ENCODE measurements at regions not wholly inside any gene's neighbourhood (a gene's known extent, or its start where the extent isn't known, plus 50 kb on each side); places are given as distances from the start of the nearest gene placed in this dataset.

DNA sequence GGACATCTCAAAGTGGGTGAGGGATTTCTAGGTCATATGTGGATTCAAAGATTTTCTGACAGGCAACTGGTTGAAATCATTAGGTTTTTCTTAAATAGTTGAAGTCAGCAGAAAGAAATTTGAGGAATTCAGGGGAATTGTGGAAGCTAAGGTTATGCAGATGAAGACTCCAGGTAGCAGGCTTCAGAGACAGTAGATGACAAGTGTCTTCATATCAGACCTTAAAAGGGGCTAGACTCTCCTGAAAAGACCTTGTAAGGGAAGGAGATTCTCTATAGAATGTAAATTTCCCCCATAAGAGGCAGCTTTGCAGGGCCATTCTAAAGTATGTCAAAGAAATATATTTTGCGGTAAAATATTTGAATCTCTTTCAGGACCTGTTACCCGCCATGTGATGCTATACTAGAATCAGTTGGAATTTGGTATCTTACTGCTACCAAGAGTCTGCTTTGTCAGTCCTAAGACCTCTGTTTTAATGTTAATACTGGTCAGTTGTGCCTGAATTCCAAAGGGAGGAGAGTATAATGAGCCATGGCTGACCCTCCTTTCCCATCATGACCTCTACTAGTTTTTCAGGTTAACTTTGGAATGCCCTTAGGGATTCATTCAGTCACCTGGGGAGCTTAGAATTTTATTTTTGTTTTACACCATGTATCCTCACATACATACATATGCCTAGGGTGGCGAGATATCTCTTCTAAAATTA is 1115.5 kb upstream of the SLC10A2 start:
- no peak for DNase-seq (ENCODE audit: low read depth in 2 of 2)
- H3K4me3 ChIP-seq (replicated peaks in 1 of 2; ENCODE audit: low read depth in 2 of 2, low read length in 2 of 2) = no peak overlapping the region
- TF ChIP-seq, protein P1, sequence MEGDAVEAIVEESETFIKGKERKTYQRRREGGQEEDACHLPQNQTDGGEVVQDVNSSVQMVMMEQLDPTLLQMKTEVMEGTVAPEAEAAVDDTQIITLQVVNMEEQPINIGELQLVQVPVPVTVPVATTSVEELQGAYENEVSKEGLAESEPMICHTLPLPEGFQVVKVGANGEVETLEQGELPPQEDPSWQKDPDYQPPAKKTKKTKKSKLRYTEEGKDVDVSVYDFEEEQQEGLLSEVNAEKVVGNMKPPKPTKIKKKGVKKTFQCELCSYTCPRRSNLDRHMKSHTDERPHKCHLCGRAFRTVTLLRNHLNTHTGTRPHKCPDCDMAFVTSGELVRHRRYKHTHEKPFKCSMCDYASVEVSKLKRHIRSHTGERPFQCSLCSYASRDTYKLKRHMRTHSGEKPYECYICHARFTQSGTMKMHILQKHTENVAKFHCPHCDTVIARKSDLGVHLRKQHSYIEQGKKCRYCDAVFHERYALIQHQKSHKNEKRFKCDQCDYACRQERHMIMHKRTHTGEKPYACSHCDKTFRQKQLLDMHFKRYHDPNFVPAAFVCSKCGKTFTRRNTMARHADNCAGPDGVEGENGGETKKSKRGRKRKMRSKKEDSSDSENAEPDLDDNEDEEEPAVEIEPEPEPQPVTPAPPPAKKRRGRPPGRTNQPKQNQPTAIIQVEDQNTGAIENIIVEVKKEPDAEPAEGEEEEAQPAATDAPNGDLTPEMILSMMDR (IDR thresholded peaks at IDR 0.05; ENCODE audit: low read depth, low read length) = no peak

DNA sequence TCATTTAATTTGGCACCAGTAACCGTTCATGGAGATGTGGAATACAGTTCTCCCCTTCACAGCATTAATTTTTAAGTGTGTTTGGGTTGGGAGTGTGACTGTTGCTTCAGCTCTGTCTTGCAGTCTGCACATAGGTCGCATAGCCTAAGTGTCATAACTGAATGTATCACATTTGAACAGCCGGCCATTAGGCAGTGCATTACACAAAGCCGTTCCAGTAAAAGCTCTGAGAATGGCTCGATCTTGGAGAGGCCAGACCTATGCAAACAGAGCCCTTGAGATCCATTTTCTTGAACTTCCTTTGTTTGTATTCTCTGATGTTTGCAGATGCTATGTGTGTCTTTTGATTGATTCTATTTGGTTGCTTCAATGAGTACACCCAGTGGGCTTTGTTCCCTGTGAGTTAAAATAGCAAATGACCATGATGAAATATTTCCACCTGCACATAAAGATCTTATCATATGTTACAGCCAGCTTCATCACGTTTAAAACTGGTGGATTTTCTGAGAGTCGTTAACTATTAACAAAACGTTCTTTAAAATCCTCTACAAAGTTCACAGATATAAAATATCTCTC is 1104.9 kb upstream of the SLC10A2 start:
- H3K4me3 ChIP-seq (replicated peaks in 1 of 2; ENCODE audit: low read depth in 2 of 2, low read length in 2 of 2) = no peak overlapping the region
- TF ChIP-seq, protein P1 (IDR thresholded peaks at IDR 0.05; ENCODE audit: low read depth, low read length) = no peak
- no peak for DNase-seq (ENCODE audit: low read depth in 2 of 2)

DNA sequence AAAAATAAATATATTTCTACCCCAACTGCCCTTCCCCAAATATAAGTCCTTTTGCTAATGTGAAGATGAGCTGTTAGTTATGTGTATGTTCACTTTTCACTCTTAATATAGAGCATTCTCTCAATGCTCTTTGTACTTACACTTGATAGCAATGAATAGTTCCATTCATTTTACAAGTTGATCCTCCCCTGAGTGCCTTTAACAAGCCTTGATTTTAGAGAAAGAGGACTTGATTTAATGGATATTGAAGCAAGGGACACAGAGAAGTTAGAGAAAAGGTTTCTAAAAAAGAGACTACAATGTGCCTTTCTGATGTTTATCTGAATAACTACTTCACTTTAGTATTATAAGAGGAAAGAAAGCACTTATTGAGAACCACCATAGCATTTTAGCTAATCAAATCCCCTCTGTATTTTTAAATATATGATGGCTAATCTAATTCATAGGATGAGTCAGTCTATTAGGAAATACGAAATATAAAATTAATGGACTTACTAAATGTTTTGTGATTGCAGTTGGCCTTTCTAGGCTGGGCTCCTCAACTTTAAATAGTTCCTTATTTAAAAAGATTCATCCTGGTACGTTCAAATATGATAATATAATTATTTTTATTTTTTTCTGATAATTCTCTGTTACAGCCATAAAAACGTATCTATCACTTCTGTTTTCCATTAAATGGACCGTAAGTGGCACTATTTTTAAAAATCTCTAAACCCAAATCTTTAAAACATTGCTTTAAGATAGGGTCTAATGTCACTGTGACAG is 1097.8 kb upstream of the SLC10A2 start:
- no peak overlapping the region for H3K4me3 ChIP-seq (replicated peaks in 1 of 2; ENCODE audit: low read depth in 2 of 2, low read length in 2 of 2)
- no peak for DNase-seq (ENCODE audit: low read depth in 2 of 2)
- TF ChIP-seq, protein P1 (IDR thresholded peaks at IDR 0.05; ENCODE audit: low read depth, low read length) = no peak

- DNase-seq (ENCODE audit: low read depth in 2 of 2) = no peak
- H3K4me3 ChIP-seq (replicated peaks in 1 of 2; ENCODE audit: low read depth in 2 of 2, low read length in 2 of 2) = no peak overlapping the region
- TF ChIP-seq, protein P1 (IDR thresholded peaks at IDR 0.05; ENCODE audit: low read depth, low read length) = no peak
These were observed 1094.3 kb upstream of the SLC10A2 start for GRCh38 chr13:104160536-104160935.

DNA sequence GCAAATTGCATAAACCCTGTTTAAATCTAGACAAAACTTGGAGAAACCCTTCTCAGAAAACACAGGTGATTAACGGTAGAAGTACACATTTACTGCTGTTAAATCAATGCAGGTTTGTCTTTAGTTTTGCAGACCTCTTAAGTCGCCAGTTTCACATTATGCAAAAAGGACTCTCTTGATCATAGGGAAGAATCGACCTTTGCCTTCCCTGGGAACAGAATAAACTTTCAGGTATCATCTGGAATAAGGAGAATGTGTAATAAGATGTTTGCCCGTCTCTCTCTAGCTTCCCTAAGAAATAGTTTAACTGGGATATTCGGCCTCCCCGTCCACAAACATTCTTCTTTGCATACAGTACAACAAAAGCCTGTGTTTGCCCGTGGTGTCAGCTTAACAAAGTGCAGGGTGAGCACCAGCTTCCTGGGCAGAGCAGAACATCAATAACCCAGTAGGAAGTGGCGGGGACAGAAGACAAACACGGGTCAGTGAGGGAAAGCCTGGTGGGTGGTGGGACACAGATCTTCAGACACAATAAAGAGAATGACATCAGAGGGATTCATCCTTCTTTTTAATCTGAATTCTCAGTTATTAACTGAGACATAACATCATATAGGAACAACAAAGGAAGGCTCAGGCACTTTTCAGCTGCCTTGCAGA is 1077.7 kb upstream of the SLC10A2 start:
- DNase-seq (ENCODE audit: low read depth in 2 of 2) = no peak
- TF ChIP-seq, protein P1 (IDR thresholded peaks at IDR 0.05; ENCODE audit: low read depth, low read length) = no peak
- H3K4me3 ChIP-seq (replicated peaks in 1 of 2; ENCODE audit: low read depth in 2 of 2, low read length in 2 of 2) = no peak overlapping the region

DNA sequence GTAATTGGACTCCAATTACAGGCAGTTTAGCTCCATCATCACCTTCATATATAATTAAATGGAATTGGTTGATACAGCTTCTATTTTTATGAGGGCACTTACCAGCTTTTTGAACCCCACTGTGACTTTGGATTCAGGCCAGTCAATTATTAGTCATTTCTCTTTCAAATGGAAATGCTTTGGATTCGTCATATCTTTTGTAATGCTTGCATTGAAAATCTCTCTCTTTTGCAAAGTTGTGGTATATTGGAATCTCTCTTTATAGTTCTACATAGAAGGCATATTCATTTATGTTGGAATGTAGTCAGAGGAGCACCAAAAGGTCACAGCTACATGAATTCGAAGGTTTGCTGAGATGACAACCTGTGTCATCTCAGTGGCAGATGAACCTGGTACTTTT is 1074.3 kb upstream of the SLC10A2 start:
- TF ChIP-seq, protein P1 (IDR thresholded peaks at IDR 0.05; ENCODE audit: low read depth, low read length) = no peak
- DNase-seq (ENCODE audit: low read depth in 2 of 2) = peak in 1 of 2 donors; percentile 53
- no peak overlapping the region for H3K4me3 ChIP-seq (replicated peaks in 1 of 2; ENCODE audit: low read depth in 2 of 2, low read length in 2 of 2)
